SK-N-SH (cell line): ENCODE measurements at regions not wholly inside any gene's neighbourhood (a gene's known extent, or its start where the extent isn't known, plus 50 kb on each side); places are given as distances from the start of the nearest gene placed in this dataset.

ENCODE experiments used
- CTCF ChIA-PET: fragments of 300-600, 350-600 bp; formaldehyde crosslinking; extraction: SDS; loops from one replicate; lab custom pipeline; 2021; lab: Yijun Ruan, JAX
- POLR2A ChIA-PET: fragments of 350-600 bp; sonication (Branson Sonifier 250); formaldehyde crosslinking; extraction: SDS; loops from one replicate; lab custom pipeline; 2020; ENCODE audit warnings: antibody characterized with exemption, inconsistent platforms; lab: Yijun Ruan, JAX
- DNase-seq: peaks from one replicate; pipeline ENCODE4 v3.0.0; 2012
- H2AFZ ChIP-seq: fragments of 200-600 bp; sonication (generic); 2 replicates; pipeline ENCODE4 v1.8.1; 2016; ENCODE audit warnings: antibody characterized with exemption, mild to moderate bottlenecking, low read depth
- H3F3A ChIP-seq: fragments of 200-600 bp; sonication (generic); replicated peaks from 2 replicates; pipeline ENCODE3; 2016; ENCODE audit warnings: antibody characterized with exemption, mild to moderate bottlenecking; ENCODE audit not compliant: insufficient read depth
- H3K27ac ChIP-seq, 2 experiments: fragments of 200-500 bp in 1 of 2; fragments of 200-600 bp in 1 of 2; sonication (Bioruptor generic) in 1 of 2; sonication (generic), shearing (Covaris generic) in 1 of 2; 2 replicates each; pipeline versions ENCODE4 v1.5.1 to v1.6.1; 2014 to 2016; ENCODE audit warnings: low read depth in 2 of 2, inconsistent platforms in 1 of 2, low read length in 1 of 2, mild to moderate bottlenecking in 1 of 2, mixed read lengths in 1 of 2
- H3K27me3 ChIP-seq: fragments of 200-600 bp; sonication (generic), shearing (Covaris generic); 2 replicates; pipeline ENCODE4 v1.6.1; 2016; ENCODE audit warnings: mixed run types; ENCODE audit not compliant: insufficient read depth
- H3K36me3 ChIP-seq, 2 experiments: fragments of 200-500 bp in 1 of 2; fragments of 200-600 bp in 1 of 2; sonication (Bioruptor generic) in 1 of 2; sonication (generic) in 1 of 2; replicated peaks in 1 of 2; 2 replicates each; pipeline versions ENCODE3 to v1.5.1; 2014 to 2016; ENCODE audit warnings: low read length in 1 of 2, mild to moderate bottlenecking in 1 of 2; ENCODE audit not compliant: insufficient read depth in 2 of 2, control insufficient read depth in 1 of 2
- H3K4me1 ChIP-seq, 2 experiments: fragments of 200-500 bp in 1 of 2; fragments of 200-600 bp in 1 of 2; sonication (Bioruptor generic) in 1 of 2; sonication (generic), shearing (Covaris generic) in 1 of 2; 2 replicates each; pipeline versions ENCODE4 v1.5.1 to v1.6.1; 2014 to 2016; ENCODE audit warnings: low read depth in 1 of 2, low read length in 1 of 2, mixed run types in 1 of 2; ENCODE audit not compliant: insufficient read depth in 2 of 2, control insufficient read depth in 1 of 2
- H3K4me2 ChIP-seq: fragments of 200-600 bp; sonication (generic), shearing (Covaris generic); 2 replicates; pipeline ENCODE4 v1.6.1; 2017; ENCODE audit warnings: mixed run types
- H3K4me3 ChIP-seq, 2 experiments: fragments of 200-500 bp in 1 of 2; fragments of 200-600 bp in 1 of 2; sonication (Bioruptor generic) in 1 of 2; sonication (generic), shearing (Covaris generic) in 1 of 2; 2 replicates each; pipeline versions ENCODE4 v1.5.1 to v1.8.1; 2014 to 2016; ENCODE audit warnings: low read depth in 2 of 2, inconsistent platforms in 1 of 2, low read length in 1 of 2, mild to moderate bottlenecking in 1 of 2, mixed read lengths in 1 of 2, moderate library complexity in 1 of 2
- H3K79me2 ChIP-seq: fragments of 200-600 bp; sonication (generic); 2 replicates; pipeline ENCODE4 v1.8.1; 2017; ENCODE audit warnings: mild to moderate bottlenecking; ENCODE audit not compliant: insufficient read depth
- H3K9ac ChIP-seq: fragments of 200-600 bp; sonication (generic); 2 replicates; pipeline ENCODE4 v1.6.1; 2017; ENCODE audit warnings: mixed run types
- H3K9me2 ChIP-seq: fragments of 200-600 bp; sonication (generic); 2 replicates; pipeline ENCODE4 v1.6.1; 2017; ENCODE audit warnings: mixed run types
- H3K9me3 ChIP-seq: fragments of 200-600 bp; sonication (generic); 2 replicates; pipeline ENCODE4 v1.6.1; 2017; ENCODE audit warnings: mixed run types, mild to moderate bottlenecking, moderate library complexity
- H4K20me1 ChIP-seq: fragments of 200-600 bp; sonication (generic); 2 replicates; pipeline ENCODE4 v1.6.1; 2017; ENCODE audit warnings: mild to moderate bottlenecking, mixed run types; ENCODE audit not compliant: insufficient read depth
- CHD2 ChIP-seq: fragments of 150-350 bp; IDR thresholded peaks from 2 replicates; pipeline ENCODE4 v1.6.1; 2018; ENCODE audit warnings: low read length; ENCODE audit not compliant: partially characterized antibody
- EP300 ChIP-seq, 2 experiments: IDR thresholded peaks; 2 replicates each; pipeline versions ENCODE4 v1.4.0 to v1.6.1; 2012; ENCODE audit warnings: borderline replicate concordance in 1 of 2, low read depth in 1 of 2, low read length in 1 of 2
- FOSL2 ChIP-seq: IDR thresholded peaks from 2 replicates; pipeline ENCODE4 v1.4.0; 2012; ENCODE audit warnings: low read depth, mild to moderate bottlenecking, moderate library complexity, borderline replicate concordance
- FOXJ3 ChIP-seq: sonication (generic); formaldehyde crosslinking; IDR thresholded peaks from 2 replicates; pipeline ENCODE4 v1.5.1; 2020; ENCODE audit warnings: mild to moderate bottlenecking, missing genetic modification reagents
- FOXM1 ChIP-seq: IDR thresholded peaks from 2 replicates; pipeline ENCODE4 v1.4.0; 2012; ENCODE audit warnings: low read depth, mild to moderate bottlenecking
- GABPA ChIP-seq: IDR thresholded peaks from 2 replicates; pipeline ENCODE4 v1.4.0; 2012; ENCODE audit warnings: low read depth, mild to moderate bottlenecking
- GATA2 ChIP-seq: sonication (generic); formaldehyde crosslinking; IDR thresholded peaks from 2 replicates; pipeline ENCODE4 v1.5.0; 2020; ENCODE audit warnings: mild to moderate bottlenecking, missing genetic modification reagents
- JUND ChIP-seq: IDR thresholded peaks from 2 replicates; pipeline ENCODE4 v1.4.0; 2012
- POLR2AphosphoS5 ChIP-seq: IDR thresholded peaks from 2 replicates; pipeline ENCODE4 v1.6.1; 2012; ENCODE audit warnings: low read depth, low read length
- RAD21 ChIP-seq: IDR thresholded peaks from 2 replicates; pipeline ENCODE4 v1.6.1; 2012; ENCODE audit warnings: mild to moderate bottlenecking, low read length
- RCOR1 ChIP-seq: fragments of 150-350 bp; IDR thresholded peaks from 2 replicates; pipeline ENCODE4 v1.6.1; 2017; ENCODE audit warnings: antibody characterized with exemption, low read length
- RXRA ChIP-seq: IDR thresholded peaks from 2 replicates; pipeline ENCODE4 v1.4.0; 2012; ENCODE audit warnings: low read depth, mild to moderate bottlenecking, borderline replicate concordance
- SIN3A ChIP-seq: IDR thresholded peaks from 2 replicates; pipeline ENCODE4 v1.6.1; 2012; ENCODE audit warnings: low read depth, mild to moderate bottlenecking, low read length, moderate library complexity, borderline replicate concordance
- SMC3 ChIP-seq: IDR thresholded peaks from 2 replicates; pipeline ENCODE4 v1.6.1; 2012; ENCODE audit warnings: low read depth, low read length, improper control_type of control experiment
- TAF1 ChIP-seq: IDR thresholded peaks from 2 replicates; pipeline ENCODE4 v1.6.1; 2012; ENCODE audit warnings: low read depth, mild to moderate bottlenecking, low read length, moderate library complexity, borderline replicate concordance
- TCF12 ChIP-seq: IDR thresholded peaks from 2 replicates; pipeline ENCODE4 v1.4.0; 2012
- WGBS: methylation state at CpG from one replicate; pipeline ENCODE4 v1.1.6; 2017; ENCODE audit warnings: low lambda C conversion rate; 5-methylcytosine and 5-hydroxymethylcytosine counted together
- TF ChIP-seq, protein P1 (sequence below): IDR thresholded peaks from 2 replicates; pipeline ENCODE4 v1.6.1; 2012; ENCODE audit warnings: mild to moderate bottlenecking, low read depth, low read length, moderate library complexity
- TF ChIP-seq, protein P2 (sequence below): IDR thresholded peaks from 2 replicates; pipeline ENCODE4; 2012
- TF ChIP-seq, protein P3 (sequence below): fragments of 200-600 bp; sonication (generic); IDR thresholded peaks from 2 replicates; pipeline ENCODE4 v1.6.1; 2017; ENCODE audit warnings: antibody characterized with exemption, mild to moderate bottlenecking, moderate library complexity
- TF ChIP-seq, protein P4 (sequence below): IDR thresholded peaks from 2 replicates; pipeline ENCODE4 v1.4.0; 2012; ENCODE audit warnings: low read depth, borderline replicate concordance
- TF ChIP-seq, protein P5 (sequence below): IDR thresholded peaks from 2 replicates; pipeline ENCODE4 v1.4.0; 2012; ENCODE audit warnings: low read depth, borderline replicate concordance

DNA sequence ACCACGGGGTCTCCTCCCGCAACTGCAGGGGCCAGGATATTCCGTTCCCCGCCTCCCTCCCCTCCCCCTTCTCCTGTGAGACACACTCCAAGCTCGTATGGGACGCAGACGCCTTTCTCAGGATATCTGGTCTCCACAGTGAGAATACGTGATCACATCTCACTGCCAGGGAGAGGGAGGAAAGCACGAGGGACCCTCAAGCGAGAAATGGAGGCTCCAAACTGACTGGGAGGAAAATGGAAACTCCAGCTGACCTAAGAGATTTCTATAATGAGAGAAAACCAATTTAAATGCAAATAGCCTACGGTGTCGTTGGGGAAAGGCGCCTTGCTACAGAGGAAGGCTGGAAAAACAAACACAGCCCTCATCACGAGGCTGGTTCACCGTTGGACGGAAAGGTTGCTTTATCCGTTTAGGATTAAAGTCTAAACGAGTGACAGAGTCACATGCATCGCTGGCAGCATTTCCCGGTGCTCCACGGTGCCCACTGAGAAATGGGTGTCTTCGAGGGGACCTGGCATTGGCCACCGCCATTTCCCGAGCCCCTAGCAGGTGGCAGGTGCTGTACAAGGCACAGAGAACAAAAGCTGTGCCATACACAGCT is 116.9 kb upstream of the CPEB4 start (continued):
- TF ChIP-seq, protein P1, sequence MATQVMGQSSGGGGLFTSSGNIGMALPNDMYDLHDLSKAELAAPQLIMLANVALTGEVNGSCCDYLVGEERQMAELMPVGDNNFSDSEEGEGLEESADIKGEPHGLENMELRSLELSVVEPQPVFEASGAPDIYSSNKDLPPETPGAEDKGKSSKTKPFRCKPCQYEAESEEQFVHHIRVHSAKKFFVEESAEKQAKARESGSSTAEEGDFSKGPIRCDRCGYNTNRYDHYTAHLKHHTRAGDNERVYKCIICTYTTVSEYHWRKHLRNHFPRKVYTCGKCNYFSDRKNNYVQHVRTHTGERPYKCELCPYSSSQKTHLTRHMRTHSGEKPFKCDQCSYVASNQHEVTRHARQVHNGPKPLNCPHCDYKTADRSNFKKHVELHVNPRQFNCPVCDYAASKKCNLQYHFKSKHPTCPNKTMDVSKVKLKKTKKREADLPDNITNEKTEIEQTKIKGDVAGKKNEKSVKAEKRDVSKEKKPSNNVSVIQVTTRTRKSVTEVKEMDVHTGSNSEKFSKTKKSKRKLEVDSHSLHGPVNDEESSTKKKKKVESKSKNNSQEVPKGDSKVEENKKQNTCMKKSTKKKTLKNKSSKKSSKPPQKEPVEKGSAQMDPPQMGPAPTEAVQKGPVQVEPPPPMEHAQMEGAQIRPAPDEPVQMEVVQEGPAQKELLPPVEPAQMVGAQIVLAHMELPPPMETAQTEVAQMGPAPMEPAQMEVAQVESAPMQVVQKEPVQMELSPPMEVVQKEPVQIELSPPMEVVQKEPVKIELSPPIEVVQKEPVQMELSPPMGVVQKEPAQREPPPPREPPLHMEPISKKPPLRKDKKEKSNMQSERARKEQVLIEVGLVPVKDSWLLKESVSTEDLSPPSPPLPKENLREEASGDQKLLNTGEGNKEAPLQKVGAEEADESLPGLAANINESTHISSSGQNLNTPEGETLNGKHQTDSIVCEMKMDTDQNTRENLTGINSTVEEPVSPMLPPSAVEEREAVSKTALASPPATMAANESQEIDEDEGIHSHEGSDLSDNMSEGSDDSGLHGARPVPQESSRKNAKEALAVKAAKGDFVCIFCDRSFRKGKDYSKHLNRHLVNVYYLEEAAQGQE: no peak

DNA sequence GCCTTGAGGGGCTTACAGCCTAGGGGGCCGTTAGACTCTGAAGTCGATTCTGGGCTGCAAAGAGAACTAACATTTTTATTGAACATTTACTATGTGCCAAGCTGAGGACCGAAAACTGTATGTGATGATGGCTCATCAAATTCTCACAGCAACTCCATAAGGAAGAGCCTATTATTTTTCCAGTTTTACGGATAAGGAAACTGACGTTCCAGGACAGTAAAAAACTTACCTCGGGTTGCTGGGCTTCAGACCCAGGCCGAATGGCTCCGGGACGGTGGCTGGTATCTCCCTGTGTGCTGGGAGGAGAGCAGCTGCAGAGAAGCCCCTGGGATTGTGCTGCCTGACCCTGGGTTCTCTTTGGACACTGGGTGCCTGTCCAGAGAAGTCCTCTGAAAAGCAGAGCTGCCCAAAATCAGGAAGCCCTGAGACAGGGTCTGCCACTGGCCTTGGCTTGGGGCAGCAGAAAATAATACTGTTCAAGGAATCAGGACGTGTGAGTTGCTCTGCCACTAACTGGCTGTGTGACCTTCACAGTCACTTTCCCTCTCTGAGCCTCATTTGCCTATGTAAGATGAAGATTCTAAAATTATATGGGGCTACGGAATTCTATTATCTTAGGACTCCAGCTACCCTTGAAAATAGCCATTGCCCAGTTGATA is 116.3 kb upstream of the CPEB4 start:
- no peaks in the 10 kb centered on the region for H3K9me2 ChIP-seq
- CTCF ChIA-PET: interaction anchor here (1.2 to 1.9 kb wide), 3 partner anchors 39 to 545 kb away, joined by 3 to 4 read pairs (median 3); no protein-coding TSS in a partner anchor
- no peak for TF ChIP-seq RCOR1
- no peak for TF ChIP-seq JUND
- no peak for TF ChIP-seq TCF12
- no peak for TF ChIP-seq FOSL2
- TF ChIP-seq, protein P2, sequence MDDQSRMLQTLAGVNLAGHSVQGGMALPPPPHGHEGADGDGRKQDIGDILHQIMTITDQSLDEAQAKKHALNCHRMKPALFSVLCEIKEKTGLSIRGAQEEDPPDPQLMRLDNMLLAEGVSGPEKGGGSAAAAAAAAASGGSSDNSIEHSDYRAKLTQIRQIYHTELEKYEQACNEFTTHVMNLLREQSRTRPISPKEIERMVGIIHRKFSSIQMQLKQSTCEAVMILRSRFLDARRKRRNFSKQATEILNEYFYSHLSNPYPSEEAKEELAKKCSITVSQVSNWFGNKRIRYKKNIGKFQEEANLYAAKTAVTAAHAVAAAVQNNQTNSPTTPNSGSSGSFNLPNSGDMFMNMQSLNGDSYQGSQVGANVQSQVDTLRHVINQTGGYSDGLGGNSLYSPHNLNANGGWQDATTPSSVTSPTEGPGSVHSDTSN: no peak
- no peak for TF ChIP-seq FOXM1
- TF ChIP-seq GABPA: no peak
- TF ChIP-seq FOXJ3 (CRISPR knock-in tag): no peak
- TF ChIP-seq, protein P3, sequence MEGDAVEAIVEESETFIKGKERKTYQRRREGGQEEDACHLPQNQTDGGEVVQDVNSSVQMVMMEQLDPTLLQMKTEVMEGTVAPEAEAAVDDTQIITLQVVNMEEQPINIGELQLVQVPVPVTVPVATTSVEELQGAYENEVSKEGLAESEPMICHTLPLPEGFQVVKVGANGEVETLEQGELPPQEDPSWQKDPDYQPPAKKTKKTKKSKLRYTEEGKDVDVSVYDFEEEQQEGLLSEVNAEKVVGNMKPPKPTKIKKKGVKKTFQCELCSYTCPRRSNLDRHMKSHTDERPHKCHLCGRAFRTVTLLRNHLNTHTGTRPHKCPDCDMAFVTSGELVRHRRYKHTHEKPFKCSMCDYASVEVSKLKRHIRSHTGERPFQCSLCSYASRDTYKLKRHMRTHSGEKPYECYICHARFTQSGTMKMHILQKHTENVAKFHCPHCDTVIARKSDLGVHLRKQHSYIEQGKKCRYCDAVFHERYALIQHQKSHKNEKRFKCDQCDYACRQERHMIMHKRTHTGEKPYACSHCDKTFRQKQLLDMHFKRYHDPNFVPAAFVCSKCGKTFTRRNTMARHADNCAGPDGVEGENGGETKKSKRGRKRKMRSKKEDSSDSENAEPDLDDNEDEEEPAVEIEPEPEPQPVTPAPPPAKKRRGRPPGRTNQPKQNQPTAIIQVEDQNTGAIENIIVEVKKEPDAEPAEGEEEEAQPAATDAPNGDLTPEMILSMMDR: no peak
- TF ChIP-seq TAF1: no peak
- TF ChIP-seq POLR2AphosphoS5: no peak
- TF ChIP-seq, protein P4, sequence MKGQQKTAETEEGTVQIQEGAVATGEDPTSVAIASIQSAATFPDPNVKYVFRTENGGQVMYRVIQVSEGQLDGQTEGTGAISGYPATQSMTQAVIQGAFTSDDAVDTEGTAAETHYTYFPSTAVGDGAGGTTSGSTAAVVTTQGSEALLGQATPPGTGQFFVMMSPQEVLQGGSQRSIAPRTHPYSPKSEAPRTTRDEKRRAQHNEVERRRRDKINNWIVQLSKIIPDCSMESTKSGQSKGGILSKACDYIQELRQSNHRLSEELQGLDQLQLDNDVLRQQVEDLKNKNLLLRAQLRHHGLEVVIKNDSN: no peak
- TF ChIP-seq, protein P5, sequence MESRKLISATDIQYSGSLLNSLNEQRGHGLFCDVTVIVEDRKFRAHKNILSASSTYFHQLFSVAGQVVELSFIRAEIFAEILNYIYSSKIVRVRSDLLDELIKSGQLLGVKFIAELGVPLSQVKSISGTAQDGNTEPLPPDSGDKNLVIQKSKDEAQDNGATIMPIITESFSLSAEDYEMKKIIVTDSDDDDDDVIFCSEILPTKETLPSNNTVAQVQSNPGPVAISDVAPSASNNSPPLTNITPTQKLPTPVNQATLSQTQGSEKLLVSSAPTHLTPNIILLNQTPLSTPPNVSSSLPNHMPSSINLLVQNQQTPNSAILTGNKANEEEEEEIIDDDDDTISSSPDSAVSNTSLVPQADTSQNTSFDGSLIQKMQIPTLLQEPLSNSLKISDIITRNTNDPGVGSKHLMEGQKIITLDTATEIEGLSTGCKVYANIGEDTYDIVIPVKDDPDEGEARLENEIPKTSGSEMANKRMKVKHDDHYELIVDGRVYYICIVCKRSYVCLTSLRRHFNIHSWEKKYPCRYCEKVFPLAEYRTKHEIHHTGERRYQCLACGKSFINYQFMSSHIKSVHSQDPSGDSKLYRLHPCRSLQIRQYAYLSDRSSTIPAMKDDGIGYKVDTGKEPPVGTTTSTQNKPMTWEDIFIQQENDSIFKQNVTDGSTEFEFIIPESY: no peak
- no peak for TF ChIP-seq RAD21
- TF ChIP-seq RXRA: no peak
- no peak for TF ChIP-seq SMC3
- no peak for TF ChIP-seq GATA2 (CRISPR knock-in tag)
- no peak for TF ChIP-seq SIN3A
- no peak for TF ChIP-seq CHD2
- no peak for TF ChIP-seq EP300 (IDR thresholded peaks at IDR 0.05; ENCODE audit: borderline replicate concordance in 1 of 2, low read depth in 1 of 2, low read length in 1 of 2)
- TF ChIP-seq, all 33 proteins: peak for 0
- H2AFZ ChIP-seq: no peak overlapping the region
- POLR2A ChIA-PET: no interaction called here
- H3K4me1 ChIP-seq: peaks cover 0 to 29% of the 10 kb centered on the region in 2 experiments; a peak in 2 of 4 replicates
- H4K20me1 ChIP-seq: no peaks in the 10 kb centered on the region
- no peak overlapping the region for H3K4me3 ChIP-seq
- H3K9ac ChIP-seq: no peak overlapping the region
- no peak for DNase-seq
- no peak overlapping the region for H3K27ac ChIP-seq
- no peaks in the 10 kb centered on the region for H3K27me3 ChIP-seq
- H3F3A ChIP-seq: no peaks in the 10 kb centered on the region
- WGBS: 73% methylated on average over 11 of the region's 11 CpGs
- H3K9me3 ChIP-seq: no peaks in the 10 kb centered on the region
- no peaks in the 10 kb centered on the region for H3K36me3 ChIP-seq
- H3K4me2 ChIP-seq: no peak overlapping the region
- no peaks in the 10 kb centered on the region for H3K79me2 ChIP-seq
